GM19395 (cell line): ENCODE measurements at regions not wholly inside any gene's neighbourhood (a gene's known extent, or its start where the extent isn't known, plus 50 kb on each side); places are given as distances from the start of the nearest gene placed in this dataset.

Experiments used
- ATAC-seq: cut with Tn5 transposase; IDR thresholded peaks from one replicate; pipeline ENCODE4 v1.9.1; 2021; ENCODE audit warnings: mild to moderate bottlenecking, moderate library complexity; ENCODE audit not compliant: unreplicated experiment

GRCh38 chr9:109880276-109881169 lies 100.5 kb downstream of the PALM2AKAP2 start:
- ATAC-seq: peak; percentile 93

DNA sequence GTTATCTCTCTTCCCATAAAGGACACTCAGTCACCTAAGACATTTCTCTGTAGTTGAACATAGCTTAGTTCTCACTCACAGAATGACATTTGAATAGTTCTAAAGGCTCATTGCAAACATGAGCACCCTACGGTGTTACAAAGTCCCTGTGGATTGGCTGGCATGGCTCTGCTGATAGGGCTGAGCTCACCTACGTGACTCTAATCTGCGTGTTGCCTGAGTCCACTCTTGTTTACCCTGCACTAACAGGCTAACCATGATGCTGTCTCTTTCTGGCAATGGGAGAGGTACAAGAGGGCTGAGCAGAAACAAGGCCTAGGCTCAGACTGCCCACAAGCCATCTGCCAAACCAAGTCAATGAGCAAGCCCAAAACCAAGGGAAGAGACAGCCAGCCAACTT lies 103.6 kb downstream of the PALM2AKAP2 start:
- ATAC-seq: no peak

- ATAC-seq: no peak
These were observed 106.0 kb downstream of the PALM2AKAP2 start for GRCh38 chr9:109886041-109886440.

GRCh38 chr9:109886617-109887016 lies 106.6 kb downstream of the PALM2AKAP2 start:
- peak; percentile 83 for ATAC-seq

GRCh38 chr9:109887079-109887478 lies 107.1 kb downstream of the PALM2AKAP2 start:
- peak; percentile 35 for ATAC-seq

DNA sequence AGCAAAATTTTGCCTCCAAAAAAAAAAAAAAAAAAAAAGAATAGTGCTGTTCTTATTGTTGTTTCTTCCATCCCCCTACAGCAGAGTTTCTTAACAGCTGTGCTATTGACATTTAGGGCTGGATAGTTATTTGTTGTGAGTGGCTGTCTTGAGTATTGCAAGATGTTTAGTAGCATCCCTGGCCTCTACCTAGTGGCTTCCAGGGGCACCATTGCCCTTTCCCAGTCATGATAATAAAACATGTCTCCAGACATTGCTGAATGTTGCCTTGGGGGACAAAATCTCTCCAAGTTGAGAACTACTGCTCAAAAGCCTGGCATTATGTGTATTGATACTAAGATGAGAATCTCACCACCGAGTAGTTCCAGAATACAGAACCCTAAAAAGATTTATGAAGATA lies 108.7 kb downstream of the PALM2AKAP2 start:
- no peak for ATAC-seq

- ATAC-seq: no peak
These were observed 109.5 kb downstream of the PALM2AKAP2 start for GRCh38 chr9:109889456-109889855.

GRCh38 chr9:109893241-109893640 lies 113.2 kb downstream of the PALM2AKAP2 start:
- peak; percentile 50 for ATAC-seq

DNA sequence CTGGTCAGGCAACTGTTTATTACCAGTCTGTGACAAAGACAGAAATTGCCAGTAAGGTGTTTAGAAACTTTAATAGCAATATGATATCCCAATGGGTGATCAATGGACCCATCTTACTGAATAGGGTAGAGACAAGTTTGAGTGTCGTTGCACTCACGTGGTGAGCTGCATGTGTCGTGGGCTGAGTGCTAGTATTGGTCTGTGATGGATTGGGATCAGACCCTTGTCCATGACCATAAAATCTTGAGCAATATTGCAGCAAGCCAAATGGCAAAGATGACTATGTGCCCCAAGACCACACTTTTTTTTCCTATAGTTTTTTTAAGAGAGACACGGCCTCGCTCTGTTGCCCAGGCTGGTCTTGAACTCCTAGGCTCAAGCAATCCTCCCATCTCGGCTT lies 114.5 kb downstream of the PALM2AKAP2 start:
- ATAC-seq: no peak

DNA sequence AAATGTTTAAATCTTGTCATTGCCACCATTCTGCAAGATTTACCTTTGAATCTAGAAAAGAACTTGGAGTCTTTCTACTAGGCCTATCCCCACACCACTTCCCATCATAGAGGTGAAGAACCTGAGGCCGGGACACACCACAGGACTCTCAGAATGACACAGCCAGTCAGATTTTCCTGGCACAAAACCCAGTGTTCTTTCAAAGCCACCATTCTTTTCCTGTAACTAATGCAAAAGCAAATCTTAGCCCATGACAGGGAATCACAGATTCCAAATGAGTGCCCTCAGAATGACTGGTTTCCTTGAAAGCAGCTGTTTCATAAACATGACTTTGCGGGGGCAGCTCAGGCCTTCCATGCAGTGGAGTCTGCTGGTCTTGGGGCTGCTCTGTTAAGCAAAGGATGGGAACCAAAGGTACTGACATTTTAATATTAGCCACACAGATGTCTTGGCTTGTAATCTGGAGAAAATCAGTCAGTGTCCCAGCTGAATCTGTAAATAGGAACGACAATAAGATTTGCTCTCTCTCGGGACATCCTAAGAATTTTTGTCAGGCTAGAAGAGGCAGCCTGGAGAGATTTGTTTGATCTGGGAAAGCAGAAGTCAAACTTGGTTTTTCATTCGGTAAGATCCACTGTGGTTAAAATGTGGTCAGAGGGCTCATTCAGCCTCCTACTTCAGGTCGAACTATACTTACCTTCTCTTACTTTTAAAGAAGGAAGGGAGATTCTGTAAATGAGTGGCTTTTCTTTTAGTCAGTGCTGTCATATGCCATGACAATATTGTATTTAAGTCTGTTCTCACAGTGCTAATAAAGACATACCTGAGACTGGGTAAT lies 115.1 kb downstream of the PALM2AKAP2 start:
- ATAC-seq: peak; percentile 82

GRCh38 chr9:109901201-109901600 lies 121.2 kb downstream of the PALM2AKAP2 start:
- no peak for ATAC-seq

DNA sequence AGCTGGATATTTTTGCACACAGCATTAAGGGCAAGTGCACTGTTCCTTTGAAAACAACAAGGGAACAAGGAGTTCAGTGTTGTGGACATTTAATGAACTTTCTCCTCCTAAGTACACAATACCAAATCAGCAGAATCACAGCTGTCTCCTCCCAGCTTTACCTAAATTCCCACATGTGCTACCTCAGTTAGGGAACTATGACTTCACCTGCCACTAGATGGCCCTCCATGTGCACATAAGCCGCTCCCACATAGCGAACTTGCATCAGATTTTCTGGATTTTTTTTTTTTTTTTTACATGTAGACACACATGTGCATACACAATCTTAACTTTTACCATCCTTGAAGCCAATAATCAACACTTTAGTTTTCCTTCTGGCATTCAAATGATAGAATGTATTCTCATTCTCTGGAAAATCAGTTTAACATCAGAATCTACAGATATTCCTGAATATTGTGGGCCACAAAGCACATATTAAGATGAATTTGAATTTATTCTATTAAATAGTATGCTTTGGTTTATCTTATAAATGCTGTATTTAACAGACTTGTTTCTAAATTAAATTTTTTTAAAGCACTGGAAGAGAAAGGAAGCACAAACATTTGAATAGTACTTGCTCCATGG lies 123.6 kb downstream of the PALM2AKAP2 start:
- no peak for ATAC-seq

- no peak for ATAC-seq
These were observed 124.7 kb downstream of the PALM2AKAP2 start for GRCh38 chr9:109904666-109905065.

GRCh38 chr9:109905472-109905871 lies 125.5 kb downstream of the PALM2AKAP2 start:
- ATAC-seq: no peak

- peak; percentile 13 for ATAC-seq
These were observed 126.9 kb downstream of the PALM2AKAP2 start for GRCh38 chr9:109906766-109907382.

- ATAC-seq: peak; percentile 89
These were observed 127.4 kb downstream of the PALM2AKAP2 start for GRCh38 chr9:109907400-109907799.

DNA sequence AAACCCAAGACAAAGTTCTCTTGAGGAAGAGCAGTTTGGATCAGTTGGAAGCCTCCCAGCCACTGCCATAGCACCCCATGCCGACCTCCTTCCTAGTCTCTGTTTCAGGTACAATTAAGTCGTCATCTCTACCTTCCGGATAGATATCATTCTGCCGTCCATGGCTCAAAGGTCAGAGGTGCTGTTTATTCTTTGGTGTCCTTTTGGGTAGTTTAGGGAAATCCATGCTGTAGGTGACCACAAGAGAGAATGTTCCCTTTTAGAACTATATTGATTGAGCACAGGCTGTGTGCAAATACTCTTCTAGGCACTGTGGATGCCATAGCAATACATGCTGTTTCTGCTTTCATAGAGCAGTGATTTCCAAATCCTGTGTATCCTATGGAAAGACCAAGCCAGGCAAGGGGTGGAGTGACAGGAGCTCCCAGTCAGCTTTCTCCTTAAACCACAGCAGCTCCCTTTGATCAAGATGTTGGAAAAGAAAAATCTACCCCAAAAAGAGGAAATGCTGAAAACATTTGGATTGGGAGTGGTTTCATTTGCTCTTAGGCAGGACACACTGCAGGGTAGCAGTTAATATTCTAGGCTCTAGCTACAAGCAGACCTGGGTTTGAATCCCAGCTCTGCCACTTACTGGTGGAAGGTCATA lies 127.9 kb downstream of the PALM2AKAP2 start:
- peak; percentile 15 for ATAC-seq

DNA sequence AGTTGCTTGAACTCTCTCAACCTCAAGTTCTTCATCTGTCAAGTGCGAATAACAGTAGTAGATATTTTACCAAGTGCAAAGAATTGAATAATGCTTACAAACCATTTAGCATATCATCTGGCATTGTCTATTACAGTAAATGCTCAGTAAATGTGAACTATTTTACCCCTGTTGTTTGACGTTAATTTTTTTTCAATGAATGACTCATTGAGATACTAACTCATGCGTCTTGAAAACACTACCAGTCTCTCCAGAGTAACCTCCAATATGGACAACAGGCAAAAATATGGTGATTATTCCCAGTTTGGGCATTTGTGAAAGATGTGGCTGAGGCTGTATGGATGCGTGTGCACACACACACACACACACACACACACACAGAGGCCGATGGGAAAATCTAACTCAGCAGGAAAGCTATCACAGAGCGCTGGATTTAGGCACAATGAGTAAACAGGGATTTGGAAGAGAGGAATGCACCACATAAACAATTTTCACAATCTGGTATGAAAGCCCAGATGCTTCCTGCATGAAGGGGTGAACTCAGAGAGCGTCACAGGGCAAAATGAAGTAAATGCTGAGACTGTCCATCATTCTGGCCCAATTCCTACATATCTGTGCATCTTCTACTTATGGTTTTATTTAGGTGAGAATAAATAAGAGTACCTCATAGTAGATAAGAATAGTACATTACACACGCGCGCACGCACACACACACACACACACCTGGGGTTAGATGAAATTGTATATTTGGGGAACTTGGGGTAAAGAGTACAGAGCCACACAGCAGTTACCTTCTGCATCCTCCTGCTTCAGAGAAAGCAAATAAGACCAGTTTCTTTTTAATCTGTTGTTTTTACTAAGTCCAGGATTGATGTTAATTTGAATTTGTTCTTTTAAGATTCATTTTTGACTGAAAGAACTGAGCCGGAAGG lies 128.7 kb downstream of the PALM2AKAP2 start:
- no peak for ATAC-seq
